ENCODE measurements at regions not wholly inside any gene's neighbourhood (a gene's known extent, or its start where the extent isn't known, plus 50 kb on each side); places are given as distances from the start of the nearest gene placed in this dataset.

DNA sequence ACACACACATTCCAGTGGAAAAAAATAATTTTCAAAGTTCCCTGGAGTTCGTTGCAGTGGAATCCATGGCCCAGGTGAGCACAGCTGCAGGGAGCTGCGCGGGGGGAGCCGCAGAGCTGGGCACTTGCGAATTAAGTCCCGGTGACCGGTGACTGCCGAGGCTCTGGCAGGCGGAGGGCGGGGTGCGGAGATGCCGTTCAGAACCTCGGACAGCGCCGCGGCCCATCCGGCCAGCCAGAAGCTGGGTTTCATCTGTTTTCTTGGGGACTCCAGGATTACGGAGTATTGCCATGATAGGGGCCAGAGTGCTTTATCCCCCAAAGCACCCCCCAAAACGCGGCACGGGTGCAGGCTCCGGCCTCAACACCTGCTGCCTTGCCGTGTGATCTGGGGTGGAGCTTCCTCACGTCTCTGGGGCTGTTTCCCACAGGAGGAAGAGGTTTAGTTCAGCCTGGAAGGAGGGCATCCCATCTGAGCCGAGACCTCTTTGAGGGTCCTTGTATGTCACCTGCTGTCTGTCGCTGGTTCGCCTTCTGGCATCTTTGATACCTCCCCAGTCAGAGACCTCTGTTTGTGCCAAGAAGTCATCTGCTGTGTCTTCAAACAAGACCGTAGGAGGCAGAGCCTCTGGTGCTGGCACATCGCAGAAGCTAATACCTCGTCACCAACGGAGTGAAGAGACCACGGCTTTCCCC is 99.4 kb downstream of the YTHDF1 start:
- TF ChIP-seq, protein P1, sequence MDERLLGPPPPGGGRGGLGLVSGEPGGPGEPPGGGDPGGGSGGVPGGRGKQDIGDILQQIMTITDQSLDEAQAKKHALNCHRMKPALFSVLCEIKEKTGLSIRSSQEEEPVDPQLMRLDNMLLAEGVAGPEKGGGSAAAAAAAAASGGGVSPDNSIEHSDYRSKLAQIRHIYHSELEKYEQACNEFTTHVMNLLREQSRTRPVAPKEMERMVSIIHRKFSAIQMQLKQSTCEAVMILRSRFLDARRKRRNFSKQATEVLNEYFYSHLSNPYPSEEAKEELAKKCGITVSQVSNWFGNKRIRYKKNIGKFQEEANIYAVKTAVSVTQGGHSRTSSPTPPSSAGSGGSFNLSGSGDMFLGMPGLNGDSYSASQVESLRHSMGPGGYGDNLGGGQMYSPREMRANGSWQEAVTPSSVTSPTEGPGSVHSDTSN (CRISPR knock-in tag; IDR thresholded peaks at IDR 0.05) = no peak
- TF ChIP-seq, protein P2, sequence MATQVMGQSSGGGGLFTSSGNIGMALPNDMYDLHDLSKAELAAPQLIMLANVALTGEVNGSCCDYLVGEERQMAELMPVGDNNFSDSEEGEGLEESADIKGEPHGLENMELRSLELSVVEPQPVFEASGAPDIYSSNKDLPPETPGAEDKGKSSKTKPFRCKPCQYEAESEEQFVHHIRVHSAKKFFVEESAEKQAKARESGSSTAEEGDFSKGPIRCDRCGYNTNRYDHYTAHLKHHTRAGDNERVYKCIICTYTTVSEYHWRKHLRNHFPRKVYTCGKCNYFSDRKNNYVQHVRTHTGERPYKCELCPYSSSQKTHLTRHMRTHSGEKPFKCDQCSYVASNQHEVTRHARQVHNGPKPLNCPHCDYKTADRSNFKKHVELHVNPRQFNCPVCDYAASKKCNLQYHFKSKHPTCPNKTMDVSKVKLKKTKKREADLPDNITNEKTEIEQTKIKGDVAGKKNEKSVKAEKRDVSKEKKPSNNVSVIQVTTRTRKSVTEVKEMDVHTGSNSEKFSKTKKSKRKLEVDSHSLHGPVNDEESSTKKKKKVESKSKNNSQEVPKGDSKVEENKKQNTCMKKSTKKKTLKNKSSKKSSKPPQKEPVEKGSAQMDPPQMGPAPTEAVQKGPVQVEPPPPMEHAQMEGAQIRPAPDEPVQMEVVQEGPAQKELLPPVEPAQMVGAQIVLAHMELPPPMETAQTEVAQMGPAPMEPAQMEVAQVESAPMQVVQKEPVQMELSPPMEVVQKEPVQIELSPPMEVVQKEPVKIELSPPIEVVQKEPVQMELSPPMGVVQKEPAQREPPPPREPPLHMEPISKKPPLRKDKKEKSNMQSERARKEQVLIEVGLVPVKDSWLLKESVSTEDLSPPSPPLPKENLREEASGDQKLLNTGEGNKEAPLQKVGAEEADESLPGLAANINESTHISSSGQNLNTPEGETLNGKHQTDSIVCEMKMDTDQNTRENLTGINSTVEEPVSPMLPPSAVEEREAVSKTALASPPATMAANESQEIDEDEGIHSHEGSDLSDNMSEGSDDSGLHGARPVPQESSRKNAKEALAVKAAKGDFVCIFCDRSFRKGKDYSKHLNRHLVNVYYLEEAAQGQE (IDR thresholded peaks at IDR 0.05; ENCODE audit: borderline replicate concordance in 1 of 2, low read depth in 1 of 2, low read length in 2 of 2) = peak in 1 of 2 experiments; percentile 97
- TF ChIP-seq KAT2B (IDR thresholded peaks at IDR 0.05; ENCODE audit: borderline replicate concordance, low read depth, low read length) (no peak), GABPB1 (CRISPR knock-in tag; IDR thresholded peaks at IDR 0.05) (peak; percentile 92), ARNT (IDR thresholded peaks at IDR 0.05) (no peak), ZNF724P (CRISPR knock-in tag; IDR thresholded peaks at IDR 0.05; ENCODE audit: borderline replicate concordance) (no peak), MAFK (conservative IDR thresholded peaks at IDR 0.05 in 1 of 2, IDR thresholded peaks at IDR 0.05 in 1 of 2; ENCODE audit: low read length in 2 of 2) (no peak)
- TF ChIP-seq, protein P3, sequence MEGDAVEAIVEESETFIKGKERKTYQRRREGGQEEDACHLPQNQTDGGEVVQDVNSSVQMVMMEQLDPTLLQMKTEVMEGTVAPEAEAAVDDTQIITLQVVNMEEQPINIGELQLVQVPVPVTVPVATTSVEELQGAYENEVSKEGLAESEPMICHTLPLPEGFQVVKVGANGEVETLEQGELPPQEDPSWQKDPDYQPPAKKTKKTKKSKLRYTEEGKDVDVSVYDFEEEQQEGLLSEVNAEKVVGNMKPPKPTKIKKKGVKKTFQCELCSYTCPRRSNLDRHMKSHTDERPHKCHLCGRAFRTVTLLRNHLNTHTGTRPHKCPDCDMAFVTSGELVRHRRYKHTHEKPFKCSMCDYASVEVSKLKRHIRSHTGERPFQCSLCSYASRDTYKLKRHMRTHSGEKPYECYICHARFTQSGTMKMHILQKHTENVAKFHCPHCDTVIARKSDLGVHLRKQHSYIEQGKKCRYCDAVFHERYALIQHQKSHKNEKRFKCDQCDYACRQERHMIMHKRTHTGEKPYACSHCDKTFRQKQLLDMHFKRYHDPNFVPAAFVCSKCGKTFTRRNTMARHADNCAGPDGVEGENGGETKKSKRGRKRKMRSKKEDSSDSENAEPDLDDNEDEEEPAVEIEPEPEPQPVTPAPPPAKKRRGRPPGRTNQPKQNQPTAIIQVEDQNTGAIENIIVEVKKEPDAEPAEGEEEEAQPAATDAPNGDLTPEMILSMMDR (CRISPR knock-in tag; IDR thresholded peaks at IDR 0.05) = no peak

Measured in HepG2 (cell line).